GM23338 (cell line): ENCODE measurements at regions not wholly inside any gene's neighbourhood (a gene's known extent, or its start where the extent isn't known, plus 50 kb on each side); places are given as distances from the start of the nearest gene placed in this dataset.

Experiments used
- ATAC-seq: fragments of 200-7000 bp; cut with Tn5 transposase; 3 replicates; pipeline ENCODE4 v1.9.1; 2020
- DNase-seq: peaks from one replicate; pipeline ENCODE4 v3.0.0-alpha.2; 2015; ENCODE audit warnings: low spot score
- H2AFZ ChIP-seq: fragments of 200-600 bp; sonication (generic); 2 replicates; pipeline ENCODE4 v1.8.0; 2016; ENCODE audit warnings: antibody characterized with exemption, mild to moderate bottlenecking, moderate library complexity
- H3F3A ChIP-seq: fragments of 200-600 bp; sonication (generic); replicated peaks from 2 replicates; pipeline ENCODE4 v1.8.0; 2017; ENCODE audit warnings: antibody characterized with exemption, mixed run types, low read depth
- H3K27ac ChIP-seq: fragments of 200-600 bp; sonication (generic); 2 replicates; pipeline ENCODE4 v1.6.1; 2016; ENCODE audit warnings: low read depth
- H3K27me3 ChIP-seq: fragments of 200-600 bp; sonication (generic); 2 replicates; pipeline ENCODE4 v1.8.0; 2016; ENCODE audit warnings: mild to moderate bottlenecking, mixed run types, moderate library complexity; ENCODE audit not compliant: insufficient read depth
- H3K36me3 ChIP-seq: fragments of 200-600 bp; sonication (generic); 2 replicates; pipeline ENCODE4 v1.8.0; 2016; ENCODE audit warnings: mild to moderate bottlenecking; ENCODE audit not compliant: insufficient read depth
- H3K4me1 ChIP-seq: fragments of 200-600 bp; sonication (generic); 2 replicates; pipeline ENCODE4 v1.8.0; 2016; ENCODE audit warnings: mild to moderate bottlenecking, moderate library complexity; ENCODE audit not compliant: insufficient read depth
- H3K4me2 ChIP-seq: fragments of 200-600 bp; sonication (generic); 2 replicates; pipeline ENCODE4 v1.7.1; 2017; ENCODE audit warnings: mixed run types
- H3K4me3 ChIP-seq: fragments of 200-600 bp; sonication (generic); 2 replicates; pipeline ENCODE4 v1.6.1; 2016; ENCODE audit warnings: mixed run types
- H3K79me2 ChIP-seq: fragments of 200-600 bp; sonication (generic); replicated peaks from 2 replicates; pipeline ENCODE4 v1.8.0; 2017; ENCODE audit warnings: mild to moderate bottlenecking; ENCODE audit not compliant: insufficient read depth
- H3K9me2 ChIP-seq: fragments of 200-600 bp; sonication (generic); 2 replicates; pipeline ENCODE4 v1.8.0; 2017; ENCODE audit not compliant: insufficient read depth
- H4K20me1 ChIP-seq: fragments of 200-600 bp; sonication (generic); replicated peaks from 2 replicates; pipeline ENCODE4 v1.8.0; 2017; ENCODE audit warnings: mild to moderate bottlenecking; ENCODE audit not compliant: insufficient read depth
- H3K27ac Mint-ChIP-seq: 2 replicates; pipeline ENCODE4 v1.8.0; 2020; ENCODE audit warnings: inconsistent platforms, mild to moderate bottlenecking, moderate library complexity, mixed read lengths
- H3K27me3 Mint-ChIP-seq: 3 replicates; pipeline ENCODE4 v1.8.0; 2022; ENCODE audit warnings: low read depth, mild to moderate bottlenecking, moderate library complexity, mixed read lengths, inconsistent platforms; ENCODE audit not compliant: insufficient read depth, poor library complexity
- H3K36me3 Mint-ChIP-seq: 3 replicates; pipeline ENCODE4 v1.8.0; 2021; ENCODE audit warnings: low read depth, mild to moderate bottlenecking, inconsistent platforms, moderate library complexity, mixed read lengths
- H3K4me1 Mint-ChIP-seq: 3 replicates; pipeline ENCODE4 v1.8.0; 2020; ENCODE audit warnings: mild to moderate bottlenecking, inconsistent platforms, mixed read lengths
- H3K4me3 Mint-ChIP-seq: 3 replicates; pipeline ENCODE4 v1.8.0; 2021; ENCODE audit warnings: moderate library complexity, mild to moderate bottlenecking, inconsistent platforms, mixed read lengths
- H3K9me3 Mint-ChIP-seq: 3 replicates; pipeline ENCODE4 v1.8.0; 2020; ENCODE audit warnings: moderate library complexity, mild to moderate bottlenecking, inconsistent platforms, mixed read lengths
- CREB1 ChIP-seq: fragments of 250-450 bp; sonication (Bioruptor Pico); IDR thresholded peaks from 2 replicates; pipeline ENCODE4 v1.5.0; 2020; ENCODE audit warnings: low read depth, mild to moderate bottlenecking, moderate library complexity
- EZH2 ChIP-seq: fragments of 200-600 bp; sonication (generic); IDR thresholded peaks from one replicate; pipeline ENCODE4 v1.8.0; 2017; ENCODE audit warnings: antibody characterized with exemption, mild to moderate bottlenecking, low read depth; ENCODE audit not compliant: unreplicated experiment
- EZH2phosphoT487 ChIP-seq: fragments of 200-600 bp; sonication (generic); IDR thresholded peaks from one replicate; pipeline ENCODE4 v1.8.1; 2018; ENCODE audit warnings: antibody characterized with exemption; ENCODE audit not compliant: unreplicated experiment
- JUNB ChIP-seq: IDR thresholded peaks from one replicate; pipeline ENCODE4 v1.6.1; 2016; ENCODE audit warnings: antibody characterized with exemption; ENCODE audit not compliant: unreplicated experiment
- NANOG ChIP-seq: IDR thresholded peaks from 2 replicates; pipeline ENCODE4 v1.6.1; 2016; ENCODE audit warnings: antibody characterized with exemption, borderline replicate concordance
- POLR2AphosphoS5 ChIP-seq: IDR thresholded peaks from 2 replicates; pipeline ENCODE4 v1.6.1; 2016; ENCODE audit warnings: antibody characterized with exemption, low read depth
- STAT1 ChIP-seq: IDR thresholded peaks from one replicate; pipeline ENCODE4 v1.6.1; 2016; ENCODE audit warnings: antibody characterized with exemption; ENCODE audit not compliant: unreplicated experiment
- ZNF114 ChIP-seq: fragments of 250-450 bp; sonication (Bioruptor Pico); IDR thresholded peaks from 2 replicates; pipeline ENCODE4 v1.5.0; 2020; ENCODE audit warnings: mild to moderate bottlenecking, moderate library complexity
- ZNF331 ChIP-seq: fragments of 250-450 bp; sonication (Bioruptor Pico); IDR thresholded peaks from 2 replicates; pipeline ENCODE4 v1.5.0; 2020; ENCODE audit warnings: low read depth, mild to moderate bottlenecking, moderate library complexity
- TF ChIP-seq, protein P1 (sequence below): fragments of 250-450 bp; sonication (Bioruptor Pico); IDR thresholded peaks from 2 replicates; pipeline ENCODE4 v1.5.0; 2020; ENCODE audit warnings: mild to moderate bottlenecking, moderate library complexity
- TF ChIP-seq, protein P2 (sequence below), 2 experiments: fragments of 200-600 bp in 1 of 2; sonication (generic) in 1 of 2; conservative IDR thresholded peaks; 2 replicates each; pipeline versions ENCODE4 v1.5.1 to v1.6.1; 2016 to 2017; ENCODE audit warnings: antibody characterized with exemption in 2 of 2, low read depth in 2 of 2, mild to moderate bottlenecking in 2 of 2, moderate library complexity in 1 of 2
- TF ChIP-seq, protein P3 (sequence below): IDR thresholded peaks from one replicate; pipeline ENCODE4 v1.6.1; 2018; ENCODE audit warnings: antibody characterized with exemption; ENCODE audit not compliant: unreplicated experiment
- TF ChIP-seq, protein P4 (sequence below): IDR thresholded peaks from 2 replicates; pipeline ENCODE4 v1.6.1; 2016; ENCODE audit warnings: antibody characterized with exemption

DNA sequence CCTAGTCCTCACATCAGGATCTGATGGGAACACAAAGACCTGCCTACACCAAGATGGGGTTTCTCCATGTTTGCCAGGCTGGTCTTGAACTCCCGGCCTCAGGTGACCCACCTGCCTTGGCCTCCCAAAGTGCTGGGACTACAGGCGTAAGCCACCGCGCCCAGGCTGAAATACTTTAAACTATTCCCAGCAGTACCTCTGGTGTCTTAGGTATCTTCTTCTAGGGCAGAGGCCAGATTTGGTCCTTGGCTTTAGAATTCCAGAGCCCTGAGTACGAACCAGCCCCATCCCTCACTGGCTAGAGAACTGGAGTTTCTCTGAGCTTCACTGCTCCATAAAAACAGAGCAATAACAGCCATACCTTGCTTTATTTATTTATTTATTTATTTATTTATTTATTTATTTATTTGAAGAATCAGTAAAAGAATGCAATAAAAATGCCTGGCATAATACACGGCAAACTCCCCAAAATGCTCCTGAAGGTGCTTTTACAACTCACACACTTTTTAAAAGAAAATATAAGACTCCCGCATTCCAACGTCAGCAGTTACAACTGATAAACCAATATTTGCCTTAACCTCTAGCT, 312.1 kb downstream of the TFAP2C start:
- no peaks in the 10 kb centered on the region for H3K79me2 ChIP-seq
- H3K9me2 ChIP-seq = no peaks in the 10 kb centered on the region
- no peaks in the 10 kb centered on the region for H3K36me3 ChIP-seq
- Mint-ChIP-seq H3K27ac (no peak overlapping the region), H3K36me3 (no peaks in the 10 kb centered on the region), H3K9me3 (no peaks in the 10 kb centered on the region), H3K27me3 (peaks cover 10% of the 10 kb centered on the region), H3K4me3 (no peak overlapping the region), H3K4me1 (no peaks in the 10 kb centered on the region)
- H4K20me1 ChIP-seq = no peaks in the 10 kb centered on the region
- TF ChIP-seq, protein P1, sequence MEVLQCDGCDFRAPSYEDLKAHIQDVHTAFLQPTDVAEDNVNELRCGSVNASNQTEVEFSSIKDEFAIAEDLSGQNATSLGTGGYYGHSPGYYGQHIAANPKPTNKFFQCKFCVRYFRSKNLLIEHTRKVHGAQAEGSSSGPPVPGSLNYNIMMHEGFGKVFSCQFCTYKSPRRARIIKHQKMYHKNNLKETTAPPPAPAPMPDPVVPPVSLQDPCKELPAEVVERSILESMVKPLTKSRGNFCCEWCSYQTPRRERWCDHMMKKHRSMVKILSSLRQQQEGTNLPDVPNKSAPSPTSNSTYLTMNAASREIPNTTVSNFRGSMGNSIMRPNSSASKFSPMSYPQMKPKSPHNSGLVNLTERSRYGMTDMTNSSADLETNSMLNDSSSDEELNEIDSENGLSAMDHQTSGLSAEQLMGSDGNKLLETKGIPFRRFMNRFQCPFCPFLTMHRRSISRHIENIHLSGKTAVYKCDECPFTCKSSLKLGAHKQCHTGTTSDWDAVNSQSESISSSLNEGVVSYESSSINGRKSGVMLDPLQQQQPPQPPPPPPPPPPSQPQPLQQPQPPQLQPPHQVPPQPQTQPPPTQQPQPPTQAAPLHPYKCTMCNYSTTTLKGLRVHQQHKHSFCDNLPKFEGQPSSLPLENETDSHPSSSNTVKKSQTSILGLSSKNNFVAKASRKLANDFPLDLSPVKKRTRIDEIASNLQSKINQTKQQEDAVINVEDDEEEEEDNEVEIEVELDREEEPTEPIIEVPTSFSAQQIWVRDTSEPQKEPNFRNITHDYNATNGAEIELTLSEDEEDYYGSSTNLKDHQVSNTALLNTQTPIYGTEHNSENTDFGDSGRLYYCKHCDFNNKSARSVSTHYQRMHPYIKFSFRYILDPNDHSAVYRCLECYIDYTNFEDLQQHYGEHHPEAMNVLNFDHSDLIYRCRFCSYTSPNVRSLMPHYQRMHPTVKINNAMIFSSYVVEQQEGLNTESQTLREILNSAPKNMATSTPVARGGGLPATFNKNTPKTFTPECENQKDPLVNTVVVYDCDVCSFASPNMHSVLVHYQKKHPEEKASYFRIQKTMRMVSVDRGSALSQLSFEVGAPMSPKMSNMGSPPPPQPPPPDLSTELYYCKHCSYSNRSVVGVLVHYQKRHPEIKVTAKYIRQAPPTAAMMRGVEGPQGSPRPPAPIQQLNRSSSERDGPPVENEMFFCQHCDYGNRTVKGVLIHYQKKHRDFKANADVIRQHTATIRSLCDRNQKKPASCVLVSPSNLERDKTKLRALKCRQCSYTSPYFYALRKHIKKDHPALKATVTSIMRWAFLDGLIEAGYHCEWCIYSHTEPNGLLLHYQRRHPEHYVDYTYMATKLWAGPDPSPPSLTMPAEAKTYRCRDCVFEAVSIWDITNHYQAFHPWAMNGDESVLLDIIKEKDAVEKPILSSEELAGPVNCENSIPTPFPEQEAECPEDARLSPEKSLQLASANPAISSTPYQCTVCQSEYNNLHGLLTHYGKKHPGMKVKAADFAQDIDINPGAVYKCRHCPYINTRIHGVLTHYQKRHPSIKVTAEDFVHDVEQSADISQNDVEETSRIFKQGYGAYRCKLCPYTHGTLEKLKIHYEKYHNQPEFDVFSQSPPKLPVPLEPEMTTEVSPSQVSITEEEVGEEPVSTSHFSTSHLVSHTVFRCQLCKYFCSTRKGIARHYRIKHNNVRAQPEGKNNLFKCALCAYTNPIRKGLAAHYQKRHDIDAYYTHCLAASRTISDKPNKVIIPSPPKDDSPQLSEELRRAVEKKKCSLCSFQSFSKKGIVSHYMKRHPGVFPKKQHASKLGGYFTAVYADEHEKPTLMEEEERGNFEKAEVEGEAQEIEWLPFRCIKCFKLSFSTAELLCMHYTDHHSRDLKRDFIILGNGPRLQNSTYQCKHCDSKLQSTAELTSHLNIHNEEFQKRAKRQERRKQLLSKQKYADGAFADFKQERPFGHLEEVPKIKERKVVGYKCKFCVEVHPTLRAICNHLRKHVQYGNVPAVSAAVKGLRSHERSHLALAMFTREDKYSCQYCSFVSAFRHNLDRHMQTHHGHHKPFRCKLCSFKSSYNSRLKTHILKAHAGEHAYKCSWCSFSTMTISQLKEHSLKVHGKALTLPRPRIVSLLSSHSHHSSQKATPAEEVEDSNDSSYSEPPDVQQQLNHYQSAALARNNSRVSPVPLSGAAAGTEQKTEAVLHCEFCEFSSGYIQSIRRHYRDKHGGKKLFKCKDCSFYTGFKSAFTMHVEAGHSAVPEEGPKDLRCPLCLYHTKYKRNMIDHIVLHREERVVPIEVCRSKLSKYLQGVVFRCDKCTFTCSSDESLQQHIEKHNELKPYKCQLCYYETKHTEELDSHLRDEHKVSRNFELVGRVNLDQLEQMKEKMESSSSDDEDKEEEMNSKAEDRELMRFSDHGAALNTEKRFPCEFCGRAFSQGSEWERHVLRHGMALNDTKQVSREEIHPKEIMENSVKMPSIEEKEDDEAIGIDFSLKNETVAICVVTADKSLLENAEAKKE (CRISPR knock-in tag) = no peak
- no peak for TF ChIP-seq NANOG
- no peak for TF ChIP-seq POLR2AphosphoS5
- TF ChIP-seq CREB1 (CRISPR knock-in tag) = no peak
- no peak for TF ChIP-seq ZNF114
- TF ChIP-seq STAT1 = no peak
- no peak for TF ChIP-seq EZH2
- TF ChIP-seq, protein P2, sequence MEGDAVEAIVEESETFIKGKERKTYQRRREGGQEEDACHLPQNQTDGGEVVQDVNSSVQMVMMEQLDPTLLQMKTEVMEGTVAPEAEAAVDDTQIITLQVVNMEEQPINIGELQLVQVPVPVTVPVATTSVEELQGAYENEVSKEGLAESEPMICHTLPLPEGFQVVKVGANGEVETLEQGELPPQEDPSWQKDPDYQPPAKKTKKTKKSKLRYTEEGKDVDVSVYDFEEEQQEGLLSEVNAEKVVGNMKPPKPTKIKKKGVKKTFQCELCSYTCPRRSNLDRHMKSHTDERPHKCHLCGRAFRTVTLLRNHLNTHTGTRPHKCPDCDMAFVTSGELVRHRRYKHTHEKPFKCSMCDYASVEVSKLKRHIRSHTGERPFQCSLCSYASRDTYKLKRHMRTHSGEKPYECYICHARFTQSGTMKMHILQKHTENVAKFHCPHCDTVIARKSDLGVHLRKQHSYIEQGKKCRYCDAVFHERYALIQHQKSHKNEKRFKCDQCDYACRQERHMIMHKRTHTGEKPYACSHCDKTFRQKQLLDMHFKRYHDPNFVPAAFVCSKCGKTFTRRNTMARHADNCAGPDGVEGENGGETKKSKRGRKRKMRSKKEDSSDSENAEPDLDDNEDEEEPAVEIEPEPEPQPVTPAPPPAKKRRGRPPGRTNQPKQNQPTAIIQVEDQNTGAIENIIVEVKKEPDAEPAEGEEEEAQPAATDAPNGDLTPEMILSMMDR (conservative IDR thresholded peaks at IDR 0.05; ENCODE audit: low read depth in 2 of 2) = no peak
- no peak for TF ChIP-seq ZNF331
- no peak for TF ChIP-seq EZH2phosphoT487
- TF ChIP-seq JUNB = no peak
- TF ChIP-seq, protein P3, sequence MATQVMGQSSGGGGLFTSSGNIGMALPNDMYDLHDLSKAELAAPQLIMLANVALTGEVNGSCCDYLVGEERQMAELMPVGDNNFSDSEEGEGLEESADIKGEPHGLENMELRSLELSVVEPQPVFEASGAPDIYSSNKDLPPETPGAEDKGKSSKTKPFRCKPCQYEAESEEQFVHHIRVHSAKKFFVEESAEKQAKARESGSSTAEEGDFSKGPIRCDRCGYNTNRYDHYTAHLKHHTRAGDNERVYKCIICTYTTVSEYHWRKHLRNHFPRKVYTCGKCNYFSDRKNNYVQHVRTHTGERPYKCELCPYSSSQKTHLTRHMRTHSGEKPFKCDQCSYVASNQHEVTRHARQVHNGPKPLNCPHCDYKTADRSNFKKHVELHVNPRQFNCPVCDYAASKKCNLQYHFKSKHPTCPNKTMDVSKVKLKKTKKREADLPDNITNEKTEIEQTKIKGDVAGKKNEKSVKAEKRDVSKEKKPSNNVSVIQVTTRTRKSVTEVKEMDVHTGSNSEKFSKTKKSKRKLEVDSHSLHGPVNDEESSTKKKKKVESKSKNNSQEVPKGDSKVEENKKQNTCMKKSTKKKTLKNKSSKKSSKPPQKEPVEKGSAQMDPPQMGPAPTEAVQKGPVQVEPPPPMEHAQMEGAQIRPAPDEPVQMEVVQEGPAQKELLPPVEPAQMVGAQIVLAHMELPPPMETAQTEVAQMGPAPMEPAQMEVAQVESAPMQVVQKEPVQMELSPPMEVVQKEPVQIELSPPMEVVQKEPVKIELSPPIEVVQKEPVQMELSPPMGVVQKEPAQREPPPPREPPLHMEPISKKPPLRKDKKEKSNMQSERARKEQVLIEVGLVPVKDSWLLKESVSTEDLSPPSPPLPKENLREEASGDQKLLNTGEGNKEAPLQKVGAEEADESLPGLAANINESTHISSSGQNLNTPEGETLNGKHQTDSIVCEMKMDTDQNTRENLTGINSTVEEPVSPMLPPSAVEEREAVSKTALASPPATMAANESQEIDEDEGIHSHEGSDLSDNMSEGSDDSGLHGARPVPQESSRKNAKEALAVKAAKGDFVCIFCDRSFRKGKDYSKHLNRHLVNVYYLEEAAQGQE = no peak
- TF ChIP-seq, protein P4, sequence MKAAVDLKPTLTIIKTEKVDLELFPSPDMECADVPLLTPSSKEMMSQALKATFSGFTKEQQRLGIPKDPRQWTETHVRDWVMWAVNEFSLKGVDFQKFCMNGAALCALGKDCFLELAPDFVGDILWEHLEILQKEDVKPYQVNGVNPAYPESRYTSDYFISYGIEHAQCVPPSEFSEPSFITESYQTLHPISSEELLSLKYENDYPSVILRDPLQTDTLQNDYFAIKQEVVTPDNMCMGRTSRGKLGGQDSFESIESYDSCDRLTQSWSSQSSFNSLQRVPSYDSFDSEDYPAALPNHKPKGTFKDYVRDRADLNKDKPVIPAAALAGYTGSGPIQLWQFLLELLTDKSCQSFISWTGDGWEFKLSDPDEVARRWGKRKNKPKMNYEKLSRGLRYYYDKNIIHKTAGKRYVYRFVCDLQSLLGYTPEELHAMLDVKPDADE = no peak
- no peak for DNase-seq
- no peak overlapping the region for H3K4me2 ChIP-seq
- no peak overlapping the region for H3K27ac ChIP-seq
- peak overlapping the region; percentile 32; the same call in 1 of the 2 replicates for H2AFZ ChIP-seq
- no peaks in the 10 kb centered on the region for H3K27me3 ChIP-seq
- no peaks in the 10 kb centered on the region for H3F3A ChIP-seq
- no peak overlapping the region for H3K4me3 ChIP-seq
- ATAC-seq = no peak
- no peaks in the 10 kb centered on the region for H3K4me1 ChIP-seq
